ENCODE measurements at regions not wholly inside any gene's neighbourhood (a gene's known extent, or its start where the extent isn't known, plus 50 kb on each side); places are given as distances from the start of the nearest gene placed in this dataset.

GRCh38 chr1:87852410-87853161 lies 523.9 kb downstream of the LMO4 start:
- no peak for TF ChIP-seq CTCF (IDR thresholded peaks at IDR 0.05; ENCODE audit: insufficient read depth, low read length)
- no peak for TF ChIP-seq GABPA (IDR thresholded peaks at IDR 0.05; ENCODE audit: low read depth)
- no peak for TF ChIP-seq SPI1 (IDR thresholded peaks at IDR 0.05; ENCODE audit: borderline replicate concordance, low read depth)
- no peak for TF ChIP-seq POLR2AphosphoS5 (IDR thresholded peaks at IDR 0.05; ENCODE audit: low read depth)
- TF ChIP-seq REST (IDR thresholded peaks at IDR 0.05; ENCODE audit: insufficient replicate concordance, low read depth): no peak
- DNase-seq (ENCODE audit: low read depth in 1 of 2, low spot score in 1 of 2): no peak
- Histone ChIP-seq H3K27ac (replicated peaks) (no peak overlapping the region), H3K4me3 (replicated peaks; ENCODE audit: insufficient read depth, low read length) (no peak overlapping the region), H3K27me3 (ENCODE audit: insufficient read depth, poor library complexity, severe bottlenecking) (no peaks in the 10 kb centered on the region)

- no peak for TF ChIP-seq POLR2AphosphoS5 (IDR thresholded peaks at IDR 0.05; ENCODE audit: low read depth)
- TF ChIP-seq SPI1 (IDR thresholded peaks at IDR 0.05; ENCODE audit: borderline replicate concordance, low read depth): no peak
- no peak for TF ChIP-seq CTCF (IDR thresholded peaks at IDR 0.05; ENCODE audit: insufficient read depth, low read length)
- TF ChIP-seq GABPA (IDR thresholded peaks at IDR 0.05; ENCODE audit: low read depth): no peak
- TF ChIP-seq REST (IDR thresholded peaks at IDR 0.05; ENCODE audit: insufficient replicate concordance, low read depth): no peak
- no peak for DNase-seq (ENCODE audit: low read depth in 1 of 2, low spot score in 1 of 2)
- Histone ChIP-seq H3K27me3 (ENCODE audit: insufficient read depth, poor library complexity, severe bottlenecking) (no peaks in the 10 kb centered on the region), H3K4me3 (replicated peaks; ENCODE audit: insufficient read depth, low read length) (no peak overlapping the region), H3K27ac (replicated peaks) (no peak overlapping the region)
These were observed 525.1 kb downstream of the LMO4 start for GRCh38 chr1:87853576-87854351.

- DNase-seq (ENCODE audit: low read depth in 1 of 2, low spot score in 1 of 2): no peak
- no peak overlapping the region for H3K27ac ChIP-seq (replicated peaks)
- no peaks in the 10 kb centered on the region for H3K27me3 ChIP-seq (ENCODE audit: insufficient read depth, poor library complexity, severe bottlenecking)
- TF ChIP-seq GABPA (IDR thresholded peaks at IDR 0.05; ENCODE audit: low read depth) (no peak), CTCF (IDR thresholded peaks at IDR 0.05; ENCODE audit: insufficient read depth, low read length) (no peak), REST (IDR thresholded peaks at IDR 0.05; ENCODE audit: insufficient replicate concordance, low read depth) (no peak), POLR2AphosphoS5 (IDR thresholded peaks at IDR 0.05; ENCODE audit: low read depth) (no peak), SPI1 (IDR thresholded peaks at IDR 0.05; ENCODE audit: borderline replicate concordance, low read depth) (no peak)
- H3K4me3 ChIP-seq (replicated peaks; ENCODE audit: insufficient read depth, low read length): no peak overlapping the region
These were observed 534.6 kb downstream of the LMO4 start for GRCh38 chr1:87863317-87863716.

All from HL-60 (cell line).